PFSK-1 (cell line): ENCODE measurements at regions not wholly inside any gene's neighbourhood (a gene's known extent, or its start where the extent isn't known, plus 50 kb on each side); places are given as distances from the start of the nearest gene placed in this dataset.

ENCODE experiments used
- POLR2AphosphoS5 ChIP-seq: IDR thresholded peaks from 2 replicates; pipeline ENCODE4 v1.6.1; 2012; ENCODE audit warnings: low read depth, mild to moderate bottlenecking, control low read depth, low read length, moderate library complexity
- SIN3A ChIP-seq: IDR thresholded peaks from 2 replicates; pipeline ENCODE4 v1.6.1; 2012; ENCODE audit warnings: mild to moderate bottlenecking, low read length, moderate library complexity, borderline replicate concordance; ENCODE audit not compliant: insufficient read depth
- TAF1 ChIP-seq: IDR thresholded peaks from 2 replicates; pipeline ENCODE4 v1.6.1; 2012; ENCODE audit warnings: low read length, control low read depth, borderline replicate concordance; ENCODE audit not compliant: insufficient read depth

DNA sequence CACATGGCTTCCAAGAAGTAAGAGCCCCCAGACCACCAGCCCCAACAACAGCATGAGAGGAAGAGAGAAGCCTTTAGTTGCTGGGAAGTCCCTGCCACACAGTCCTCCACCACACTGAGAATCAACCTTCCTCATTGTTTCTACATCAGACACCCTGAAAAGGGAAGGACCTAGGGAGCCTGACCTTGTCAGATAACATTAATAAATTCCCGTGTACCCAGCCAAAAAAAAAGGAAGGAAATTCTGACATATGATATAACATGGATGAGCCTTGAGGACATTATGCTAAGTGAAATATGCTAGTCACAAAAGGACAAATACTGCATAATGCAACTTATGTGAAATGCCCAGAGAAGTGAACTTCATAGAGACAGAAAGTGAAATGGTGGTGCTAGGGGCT, 65.6 kb upstream of the ARHGAP29 start:
- no peak for TF ChIP-seq SIN3A
- no peak for TF ChIP-seq POLR2AphosphoS5
- TF ChIP-seq TAF1 = no peak
